B cell (primary cell): ENCODE measurements at regions not wholly inside any gene's neighbourhood (a gene's known extent, or its start where the extent isn't known, plus 50 kb on each side); places are given as distances from the start of the nearest gene placed in this dataset.

Source experiments
- ATAC-seq: fragments of 200-7000 bp; cut with Tn5 transposase; one replicate; pipeline ENCODE4 v1.10.0; 2021; ENCODE audit warnings: low read depth, mild to moderate bottlenecking, moderate number of reproducible peaks, moderate library complexity
- CTCF ChIA-PET: fragments of 350-600 bp; sonication (Branson Sonifier 250); formaldehyde crosslinking; loops from one replicate; lab custom pipeline; 2021; ENCODE audit warnings: antibody characterized with exemption, inconsistent platforms; lab: Charles Lee
- POLR2A ChIA-PET: fragments of 350-600 bp; sonication (Branson Sonifier 250); formaldehyde crosslinking; loops from one replicate; lab custom pipeline; 2021; ENCODE audit warnings: antibody characterized with exemption; lab: Charles Lee
- DNase-seq: peaks from one replicate; pipeline ENCODE4 v3.0.0; 2013
- H2AFZ ChIP-seq: 2 replicates; pipeline ENCODE4 v1.6.1; 2012; ENCODE audit warnings: mild to moderate bottlenecking, low read depth, low read length; ENCODE audit not compliant: insufficient read depth, poor library complexity, severe bottlenecking
- H3K27ac ChIP-seq, 2 donors: 1 replicate in 1 of 2; 2 replicates in 1 of 2; pipeline ENCODE4 v1.5.1; 2012 to 2013; ENCODE audit warnings: low read length in 2 of 2, mild to moderate bottlenecking in 2 of 2, moderate library complexity in 1 of 2
- H3K27me3 ChIP-seq, 4 experiments: fragments of 200-600 bp in 1 of 4; sonication (generic) in 1 of 4; replicated peaks in 1 of 4; 1 replicate in 2 of 4; 2 replicates in 2 of 4; pipeline versions ENCODE4 v1.6.1 to v1.7.0; 2013 to 2016; ENCODE audit warnings: low read length in 3 of 4, mild to moderate bottlenecking in 2 of 4, mixed read lengths in 1 of 4, moderate library complexity in 1 of 4; ENCODE audit not compliant: insufficient read depth in 4 of 4, control insufficient read depth in 3 of 4; ENCODE audit errors: control extremely low read depth in 1 of 4
- H3K36me3 ChIP-seq, 2 experiments: replicated peaks in 1 of 2; 1 replicate in 1 of 2; 2 replicates in 1 of 2; pipeline versions ENCODE4 v1.6.1 to v1.7.1; 2013; ENCODE audit warnings: low read length in 1 of 2; ENCODE audit not compliant: insufficient read depth in 2 of 2, control insufficient read depth in 1 of 2; ENCODE audit errors: control extremely low read depth in 1 of 2, extremely low read depth in 1 of 2
- H3K4me1 ChIP-seq, 2 donors: fragments of 200-600 bp in 1 of 2; sonication (generic) in 1 of 2; 1 replicate in 1 of 2; 2 replicates in 1 of 2; pipeline versions ENCODE4 v1.5.1 to v1.6.1; 2013 to 2017; ENCODE audit warnings: low read length in 2 of 2; ENCODE audit not compliant: control insufficient read depth in 2 of 2, insufficient read depth in 2 of 2
- H3K4me2 ChIP-seq: replicated peaks from 2 replicates; pipeline ENCODE3; 2012; ENCODE audit warnings: mild to moderate bottlenecking, low read depth, low read length; ENCODE audit not compliant: poor library complexity, severe bottlenecking
- H3K4me3 ChIP-seq, 5 experiments: fragments of 200-600 bp in 1 of 5; sonication (generic) in 1 of 5; 1 replicate in 3 of 5; 2 replicates in 2 of 5; pipeline versions ENCODE4 v1.5.1 to v1.7.0; 2011 to 2016; ENCODE audit warnings: low read length in 4 of 5, mild to moderate bottlenecking in 4 of 5, low read depth in 2 of 5, control low read depth in 1 of 5, moderate library complexity in 1 of 5; ENCODE audit not compliant: insufficient read depth in 1 of 5; ENCODE audit errors: control extremely low read depth in 1 of 5, extremely low read depth in 1 of 5
- H3K79me2 ChIP-seq: fragments of 200-600 bp; sonication (generic); one replicate; pipeline ENCODE4 v1.6.0; 2016; ENCODE audit warnings: low read length; ENCODE audit not compliant: control insufficient read depth, insufficient read depth
- H3K9ac ChIP-seq: fragments of 200-600 bp; sonication (generic); 2 replicates; pipeline ENCODE4 v1.6.1; 2017; ENCODE audit warnings: mild to moderate bottlenecking, low read length, moderate library complexity
- H3K9me3 ChIP-seq, 3 donors: one replicate each; pipeline versions ENCODE4 v1.6.1 to v1.7.1; 2013; ENCODE audit warnings: low read length in 2 of 3; ENCODE audit not compliant: control insufficient read depth in 2 of 3, insufficient read depth in 1 of 3; ENCODE audit errors: control extremely low read depth in 1 of 3
- H4K20me1 ChIP-seq: 2 replicates; pipeline ENCODE4 v1.6.0; 2012; ENCODE audit warnings: mild to moderate bottlenecking, low read length; ENCODE audit not compliant: insufficient read depth, control insufficient read depth, poor library complexity, severe bottlenecking
- H3K27ac Mint-ChIP-seq: one replicate; pipeline ENCODE4 v1.8.0; 2021; ENCODE audit warnings: mixed read lengths
- H3K27me3 Mint-ChIP-seq: one replicate; pipeline ENCODE4 v1.8.0; 2021; ENCODE audit warnings: mixed read lengths
- H3K4me1 Mint-ChIP-seq: one replicate; pipeline ENCODE4 v1.8.0; 2021; ENCODE audit warnings: mixed read lengths
- H3K4me3 Mint-ChIP-seq: one replicate; pipeline ENCODE4 v1.8.0; 2021; ENCODE audit warnings: mixed read lengths
- H3K9me3 Mint-ChIP-seq: one replicate; pipeline ENCODE4 v1.8.0; 2022; ENCODE audit warnings: mixed read lengths; ENCODE audit not compliant: insufficient read depth
- CTCF ChIP-seq: fragments of 200-600 bp; IDR thresholded peaks from one replicate; pipeline ENCODE4 v1.8.0; 2022; ENCODE audit warnings: antibody characterized with exemption, mild to moderate bottlenecking
- EZH2 ChIP-seq: IDR thresholded peaks from 2 replicates; pipeline ENCODE4 v1.6.1; 2012; ENCODE audit warnings: borderline replicate concordance, low read depth, mild to moderate bottlenecking, moderate library complexity, low read length; ENCODE audit not compliant: insufficient read depth, poor library complexity, severe bottlenecking
- WGBS: methylation state at CpG from one replicate; pipeline ENCODE4 v1.1.5; 2013; ENCODE audit warnings: missing lambda C conversion rate; ENCODE audit not compliant: insufficient coverage; 5-methylcytosine and 5-hydroxymethylcytosine counted together
- intact Hi-C: fragments of 100-400 bp; cut with micrococcal nuclease; formaldehyde crosslinking; loops from one replicate; pipeline ENCODE4 v1.10.0; 2022

GRCh38 chr10:104563051-104563450, 78.0 kb upstream of the SORCS3 start:
- POLR2A ChIA-PET, result no interaction called here
- Histone ChIP-seq H3K4me1 (no peaks in the 10 kb centered on the region), H3K36me3 (no peaks in the 10 kb centered on the region), H3K4me3 (no peak overlapping the region), H3K27ac (no peak overlapping the region), H2AFZ (no peak overlapping the region), H4K20me1 (no peaks in the 10 kb centered on the region), H3K9ac (no peak overlapping the region), H3K79me2 (no peaks in the 10 kb centered on the region), H3K9me3 (no peaks in the 10 kb centered on the region), H3K4me2 (no peak overlapping the region), H3K27me3 (peaks cover 0 to 1% (median 0%) of the 10 kb centered on the region in 4 experiments)
- Mint-ChIP-seq H3K4me3 (no peak overlapping the region), H3K27ac (no peak overlapping the region), H3K9me3 (peaks cover 6% of the 10 kb centered on the region), H3K27me3 (peaks cover 9% of the 10 kb centered on the region), H3K4me1 (no peaks in the 10 kb centered on the region)
- intact Hi-C loops, result no loop called here
- CTCF ChIA-PET, result no interaction called here
- no CpG with 5 or more reads among the region's 1 CpG for WGBS
- TF ChIP-seq EZH2 (no peak), CTCF (no peak)
- DNase-seq (no peak), ATAC-seq (no peak)

DNA sequence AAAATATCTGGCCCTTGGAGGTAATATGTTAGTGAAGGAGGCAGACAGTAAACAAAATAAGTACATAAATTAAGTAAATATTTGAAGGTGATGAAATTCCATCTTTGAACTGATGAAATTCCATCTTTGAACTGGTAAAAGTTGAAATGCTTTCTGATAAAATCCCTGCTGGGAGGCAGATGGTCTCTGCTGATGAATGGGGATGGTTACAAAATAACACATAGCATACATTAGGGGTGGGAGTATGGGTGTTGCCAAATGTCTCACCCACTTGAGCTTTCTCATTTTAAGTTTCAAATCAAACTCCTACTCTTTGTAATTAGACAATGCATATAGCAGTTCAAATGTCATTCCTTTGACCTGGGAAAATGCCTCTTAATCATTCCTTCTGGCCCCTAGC, 77.5 kb upstream of the SORCS3 start:
- TF ChIP-seq CTCF (no peak), EZH2 (no peak)
- no peak overlapping the region for H3K27ac ChIP-seq
- no peak overlapping the region for H3K4me3 ChIP-seq
- intact Hi-C loops, result no loop called here
- no peak overlapping the region for H3K4me2 ChIP-seq
- no peaks in the 10 kb centered on the region for H3K27me3 ChIP-seq
- no peak overlapping the region for H3K4me3 Mint-ChIP-seq
- CTCF ChIA-PET, result no interaction called here
- no peaks in the 10 kb centered on the region for H3K9me3 ChIP-seq
- no peaks in the 10 kb centered on the region for H3K79me2 ChIP-seq
- POLR2A ChIA-PET, result no interaction called here
- no peak overlapping the region for H2AFZ ChIP-seq
- peaks cover 6% of the 10 kb centered on the region for H3K9me3 Mint-ChIP-seq
- peaks cover 4% of the 10 kb centered on the region for H3K27me3 Mint-ChIP-seq
- DNase-seq (no peak), ATAC-seq (no peak)
- no peak overlapping the region for H3K9ac ChIP-seq
- no peaks in the 10 kb centered on the region for H4K20me1 ChIP-seq
- no peaks in the 10 kb centered on the region for H3K4me1 Mint-ChIP-seq
- no peaks in the 10 kb centered on the region for H3K36me3 ChIP-seq
- no peaks in the 10 kb centered on the region for H3K4me1 ChIP-seq
- H3K27ac Mint-ChIP-seq, result no peak overlapping the region
